K562 (cell line): ENCODE measurements at regions not wholly inside any gene's neighbourhood (a gene's known extent, or its start where the extent isn't known, plus 50 kb on each side); places are given as distances from the start of the nearest gene placed in this dataset.

Experiments used
- ATAC-seq: fragments of 200-7000 bp; cut with Tn5 transposase; 3 replicates; pipeline ENCODE4 v1.9.1; 2020; ENCODE audit warnings: moderate library complexity
- BruUV-seq: library from RNA; stranded (reverse); fragments of 400-500 nt; replicated peaks from 2 replicates; lab custom pipeline; 2021; lab: Mats Ljungman, UMichigan
- CTCF ChIA-PET: fragments of 300-600 bp; formaldehyde crosslinking; extraction: SDS; loops from one replicate; lab custom pipeline; 2021; ENCODE audit warnings: low intra/inter-chr PET ratio; lab: Yijun Ruan, JAX
- POLR2A ChIA-PET: fragments of 300-600, 350-650 bp; sonication (Branson Sonifier 250); formaldehyde crosslinking; extraction: SDS; loops from one replicate; lab custom pipeline; 2021; ENCODE audit warnings: antibody characterized with exemption, inconsistent platforms; lab: Yijun Ruan, JAX
- DNase-seq, 4 experiments: peaks; one replicate each; pipeline versions ENCODE4 v3.0.0 to v3.0.0-alpha.2; 2011 to 2018; ENCODE audit warnings: low spot score in 3 of 4, mixed read lengths in 3 of 4; ENCODE audit errors: extremely low read depth in 1 of 4
- FAIRE-seq: peaks from 2 replicates; lab custom pipeline; 2011; peaks lifted over from hg19 to GRCh38; lab: Jason Lieb, UNC
- H2AFZ ChIP-seq: 2 replicates; pipeline ENCODE4 v1.6.0; 2011; ENCODE audit warnings: low read depth, low read length, control low read depth, inconsistent platforms
- H3K27ac ChIP-seq: fragments of 200-600 bp; 3 replicates; pipeline ENCODE4 v1.8.0; 2011; ENCODE audit warnings: low read depth, mild to moderate bottlenecking, control low read depth, inconsistent platforms, low read length, moderate library complexity, mixed read lengths; ENCODE audit errors: extremely low read depth
- H3K27me3 ChIP-seq, 2 experiments: fragments of 300-600 bp in 1 of 2; 2 replicates in 1 of 2; 3 replicates in 1 of 2; pipeline versions ENCODE4 v1.6.0 to v1.8.0; 2011; ENCODE audit warnings: inconsistent platforms in 2 of 2, low read length in 2 of 2, mild to moderate bottlenecking in 1 of 2, mixed read lengths in 1 of 2, moderate library complexity in 1 of 2; ENCODE audit not compliant: control insufficient read depth in 2 of 2, insufficient read depth in 2 of 2
- H3K36me3 ChIP-seq: fragments of 300-600 bp; 3 replicates; pipeline ENCODE4 v1.8.0; 2011; ENCODE audit warnings: mild to moderate bottlenecking, low read length, inconsistent platforms; ENCODE audit not compliant: control insufficient read depth, insufficient read depth
- H3K4me1 ChIP-seq, 2 experiments: fragments of 200-600 bp in 1 of 2; replicated peaks in 1 of 2; 2 replicates in 1 of 2; 3 replicates in 1 of 2; pipeline versions ENCODE4 v1.5.1 to v1.8.0; 2011; ENCODE audit warnings: inconsistent platforms in 2 of 2, low read length in 2 of 2, mild to moderate bottlenecking in 1 of 2, mixed read lengths in 1 of 2, moderate library complexity in 1 of 2; ENCODE audit not compliant: control insufficient read depth in 2 of 2, insufficient read depth in 2 of 2
- H3K4me2 ChIP-seq: 2 replicates; pipeline ENCODE4 v1.6.1; 2011; ENCODE audit warnings: low read length, control low read depth, inconsistent platforms, mixed read lengths; ENCODE audit not compliant: insufficient read depth
- H3K4me3 ChIP-seq: fragments of 200-600 bp; sonication (generic), shearing (Covaris generic); 2 replicates; pipeline ENCODE4 v1.5.1; 2016; ENCODE audit warnings: control low read depth, inconsistent platforms
- H3K79me2 ChIP-seq: fragments of 200-600 bp; 3 replicates; pipeline ENCODE4 v1.8.0; 2011; ENCODE audit warnings: low read length, inconsistent platforms; ENCODE audit not compliant: control insufficient read depth, insufficient read depth
- H3K9ac ChIP-seq, 2 experiments: 2 replicates each; pipeline versions ENCODE4 v1.6.0 to v1.6.1; 2011; ENCODE audit warnings: low read depth in 2 of 2, low read length in 2 of 2, control low read depth in 1 of 2, inconsistent platforms in 1 of 2, mild to moderate bottlenecking in 1 of 2, mixed read lengths in 1 of 2; ENCODE audit not compliant: insufficient read depth in 1 of 2
- H3K9me1 ChIP-seq: one replicate; pipeline ENCODE4 v1.6.0; 2011; ENCODE audit warnings: inconsistent platforms, mild to moderate bottlenecking, low read length, moderate library complexity; ENCODE audit not compliant: control insufficient read depth, insufficient read depth
- H3K9me3 ChIP-seq: replicated peaks from 2 replicates; pipeline ENCODE4 v1.5.1; 2011; ENCODE audit warnings: low read depth, low read length, inconsistent platforms; ENCODE audit not compliant: control insufficient read depth, insufficient read depth
- H4K20me1 ChIP-seq: replicated peaks from 2 replicates; pipeline ENCODE4 v1.6.1; 2011; ENCODE audit warnings: low read length, inconsistent platforms, mixed read lengths; ENCODE audit not compliant: control insufficient read depth, insufficient read depth
- RHOXF2B ChIP-seq: fragments of 250-450 bp; sonication (Bioruptor Pico); conservative IDR thresholded peaks from 2 replicates; pipeline ENCODE4 v1.5.1; 2021
- THAP7 ChIP-seq: fragments of 250-450 bp; sonication (Bioruptor Pico); IDR thresholded peaks from 2 replicates; pipeline ENCODE4 v1.5.0; 2021
- ZFP36 ChIP-seq: fragments of 150-350 bp; IDR thresholded peaks from 2 replicates; pipeline ENCODE4 v1.6.1; 2018; ENCODE audit warnings: low read length, low read depth; ENCODE audit not compliant: partially characterized antibody
- WGBS: fragments of 100-300 bp; shearing (Covaris generic); methylation state at CpG from one replicate; pipeline ENCODE4 v1.1.6; 2016; ENCODE audit warnings: low coverage, mixed read lengths; ENCODE audit not compliant: insufficient coverage; ENCODE audit errors: missing lambda C conversion rate; 5-methylcytosine and 5-hydroxymethylcytosine counted together
- in situ Hi-C: fragments of 300-500 bp; cut with MboI; formaldehyde crosslinking; loops from 4 replicates; pipeline ENCODE4 v1.15.0; 2018; ENCODE audit warnings: inconsistent platforms, mixed read lengths
- intact Hi-C: fragments of 100-400 bp; cut with micrococcal nuclease; formaldehyde crosslinking; loops from 2 replicates; pipeline ENCODE4 v1.14.2; 2022
- TF ChIP-seq, protein P1 (sequence below): fragments of 250-450 bp; sonication (Bioruptor Pico); IDR thresholded peaks from 2 replicates; pipeline ENCODE4 v1.8.0; 2022; ENCODE audit warnings: moderate library complexity, mild to moderate bottlenecking, inconsistent platforms

DNA sequence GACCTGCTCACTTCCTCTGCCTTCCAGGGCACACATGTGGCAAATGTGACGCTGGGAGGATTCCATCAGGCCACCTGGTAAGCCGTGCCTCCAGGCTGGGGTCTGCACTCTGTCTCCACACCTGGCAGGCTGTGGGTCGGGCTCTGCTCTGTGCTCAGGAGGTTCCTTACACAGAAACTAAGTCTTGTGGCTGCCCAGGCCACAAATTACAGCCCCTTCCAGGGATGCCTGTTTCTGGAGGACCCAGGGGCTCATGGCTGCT is 58.2 kb downstream of the RMI2 start (continued):
- TF ChIP-seq, protein P1, sequence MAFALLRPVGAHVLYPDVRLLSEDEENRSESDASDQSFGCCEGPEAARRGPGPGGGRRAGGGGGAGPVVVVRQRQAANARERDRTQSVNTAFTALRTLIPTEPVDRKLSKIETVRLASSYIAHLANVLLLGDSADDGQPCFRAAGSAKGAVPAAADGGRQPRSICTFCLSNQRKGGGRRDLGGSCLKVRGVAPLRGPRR (CRISPR knock-in tag) = no peak

GRCh38 chr16:11403920-11404319 is 58.7 kb downstream of the RMI2 start:
- Histone ChIP-seq H3K4me1 (peaks cover 0 to 23% of the 10 kb centered on the region in 2 experiments; a peak in 2 of 5 replicates), H3K4me3 (no peak overlapping the region), H3K9ac (no peak overlapping the region), H4K20me1 (0 out of 2 replicates have a peak, but pooled peaks cover 3% of the 10 kb centered on the region), H3K9me1 (no peaks in the 10 kb centered on the region), H3K9me3 (no peaks in the 10 kb centered on the region), H3K27ac (no peak overlapping the region), H3K4me2 (no peak overlapping the region), H3K79me2 (no peaks in the 10 kb centered on the region), H3K36me3 (no peaks in the 10 kb centered on the region), H3K27me3 (peaks cover 9 to 55% of the 10 kb centered on the region in 2 experiments; a peak in 4 of 5 replicates)
- 2% methylated on average over 6 of the region's 6 CpGs for WGBS
- no peak for DNase-seq
- in situ Hi-C loops = loop anchor here (10.0 kb wide), 1 partner anchor 251 kb away; no protein-coding TSS in a partner anchor
- intact Hi-C loops = loop anchor here (2.0 to 10.0 kb wide), 2 partner anchors 121 to 439 kb away; a partner anchor contains a TSS
- no peak for ATAC-seq
- ChIA-PET CTCF (interaction anchor here (0.7 kb wide), 1 partner anchor 164 kb away, joined by 3 read pairs; no protein-coding TSS in a partner anchor), POLR2A (no interaction called here)
- no peak for FAIRE-seq
- BruUV-seq = no TSS peak
- TF ChIP-seq RHOXF2B (no peak), ZFP36 (peak; percentile 71), THAP7 (no peak)
- TF ChIP-seq, all 486 proteins: peak for 1
- H2AFZ ChIP-seq = no peak overlapping the region
